CD14-positive monocyte (primary cell): ENCODE measurements at regions not wholly inside any gene's neighbourhood (a gene's known extent, or its start where the extent isn't known, plus 50 kb on each side); places are given as distances from the start of the nearest gene placed in this dataset.

Experiments
- DNase-seq, 3 donors: peaks; one replicate each; pipeline ENCODE4 v3.0.0-alpha.2; 2011 to 2022
- H2AFZ ChIP-seq: 2 replicates; pipeline ENCODE4 v1.6.0; 2012; ENCODE audit warnings: mild to moderate bottlenecking, low read depth, low read length, inconsistent platforms; ENCODE audit not compliant: insufficient read depth, poor library complexity, severe bottlenecking
- H3K27ac ChIP-seq, 2 donors: 1 replicate in 1 of 2; 2 replicates in 1 of 2; pipeline ENCODE4 v1.5.1; 2012 to 2013; ENCODE audit warnings: low read length in 2 of 2, control low read depth in 1 of 2, inconsistent platforms in 1 of 2, low read depth in 1 of 2, mild to moderate bottlenecking in 1 of 2
- H3K27me3 ChIP-seq, 2 donors: one replicate each; pipeline versions ENCODE4 v1.6.0 to v1.6.1; 2011 to 2013; ENCODE audit warnings: low read length in 2 of 2; ENCODE audit not compliant: control insufficient read depth in 2 of 2, insufficient read depth in 2 of 2
- H3K36me3 ChIP-seq, 2 donors: replicated peaks in 1 of 2; 1 replicate in 1 of 2; 2 replicates in 1 of 2; pipeline versions ENCODE4 v1.5.1 to v1.6.1; 2012 to 2013; ENCODE audit warnings: low read length in 2 of 2, control low read depth in 1 of 2, inconsistent platforms in 1 of 2, mild to moderate bottlenecking in 1 of 2; ENCODE audit not compliant: insufficient read depth in 2 of 2, control insufficient read depth in 1 of 2
- H3K4me1 ChIP-seq, 2 donors: 1 replicate in 1 of 2; 2 replicates in 1 of 2; pipeline versions ENCODE4 v1.5.1 to v1.6.1; 2012 to 2013; ENCODE audit warnings: low read length in 2 of 2, control low read depth in 1 of 2, inconsistent platforms in 1 of 2, mild to moderate bottlenecking in 1 of 2, moderate library complexity in 1 of 2; ENCODE audit not compliant: insufficient read depth in 2 of 2, control insufficient read depth in 1 of 2
- H3K4me2 ChIP-seq: replicated peaks from 2 replicates; pipeline ENCODE3; 2012; ENCODE audit warnings: low read length, moderate library complexity, mild to moderate bottlenecking; ENCODE audit not compliant: poor library complexity, severe bottlenecking; ENCODE audit errors: extremely low read depth
- H3K4me3 ChIP-seq, 3 experiments: fragments of 200-600 bp in 1 of 3; sonication (generic) in 1 of 3; replicated peaks in 1 of 3; 1 replicate in 2 of 3; 2 replicates in 1 of 3; pipeline ENCODE4 v1.5.1; 2011 to 2013; ENCODE audit warnings: low read length in 3 of 3, mild to moderate bottlenecking in 3 of 3, control low read depth in 2 of 3, low read depth in 2 of 3, inconsistent platforms in 1 of 3, moderate library complexity in 1 of 3
- H3K79me2 ChIP-seq: 2 replicates; pipeline ENCODE4 v1.6.0; 2012; ENCODE audit warnings: mild to moderate bottlenecking, control low read depth, inconsistent platforms, low read length, moderate library complexity; ENCODE audit not compliant: insufficient read depth
- H3K9ac ChIP-seq: 2 replicates; pipeline ENCODE4 v1.6.0; 2017; ENCODE audit warnings: low read length, mild to moderate bottlenecking; ENCODE audit not compliant: insufficient read depth, poor library complexity, severe bottlenecking
- H3K9me3 ChIP-seq, 2 donors: replicated peaks in 1 of 2; 1 replicate in 1 of 2; 2 replicates in 1 of 2; pipeline versions ENCODE4 v1.5.1 to v1.6.1; 2012 to 2013; ENCODE audit warnings: low read length in 2 of 2, control low read depth in 1 of 2; ENCODE audit not compliant: control insufficient read depth in 1 of 2, insufficient read depth in 1 of 2
- H4K20me1 ChIP-seq: 2 replicates; pipeline ENCODE4 v1.6.0; 2012; ENCODE audit warnings: mild to moderate bottlenecking, low read length, control low read depth, moderate library complexity; ENCODE audit not compliant: insufficient read depth
- H3K27ac Mint-ChIP-seq, 7 donors: one replicate each; pipeline ENCODE4 v1.8.0; 2020; ENCODE audit warnings: mild to moderate bottlenecking in 7 of 7, mixed read lengths in 7 of 7, moderate library complexity in 6 of 7, inconsistent platforms in 2 of 7
- H3K27me3 Mint-ChIP-seq, 3 donors: one replicate each; pipeline ENCODE4 v1.8.0; 2021 to 2022; ENCODE audit warnings: low read depth in 3 of 3, mild to moderate bottlenecking in 3 of 3, mixed read lengths in 3 of 3, moderate library complexity in 3 of 3, inconsistent platforms in 1 of 3
- H3K36me3 Mint-ChIP-seq, 2 donors: one replicate each; pipeline ENCODE4 v1.8.0; 2020; ENCODE audit warnings: mixed read lengths in 2 of 2, inconsistent platforms in 1 of 2, mild to moderate bottlenecking in 1 of 2
- H3K4me1 Mint-ChIP-seq: one replicate; pipeline ENCODE4 v1.8.0; 2020; ENCODE audit warnings: mild to moderate bottlenecking, mixed read lengths
- H3K4me3 Mint-ChIP-seq, 2 donors: one replicate each; pipeline ENCODE4 v1.8.0; 2020; ENCODE audit warnings: mild to moderate bottlenecking in 2 of 2, mixed read lengths in 2 of 2, moderate library complexity in 1 of 2
- H3K9me3 Mint-ChIP-seq, 7 donors: one replicate each; pipeline ENCODE4 v1.8.0; 2020 to 2022; ENCODE audit warnings: mixed read lengths in 7 of 7, mild to moderate bottlenecking in 6 of 7, moderate library complexity in 6 of 7, inconsistent platforms in 2 of 7
- WGBS: methylation state at CpG from one replicate; pipeline ENCODE4 v1.1.5; 2013; ENCODE audit warnings: missing lambda C conversion rate; ENCODE audit not compliant: insufficient coverage; 5-methylcytosine and 5-hydroxymethylcytosine counted together
- intact Hi-C, 2 donors: fragments of 100-400 bp; cut with micrococcal nuclease; formaldehyde crosslinking; loops; one replicate each; pipeline versions ENCODE4 v1.15.0 to v1.15.1; 2023
- TF ChIP-seq, protein P1 (sequence below): fragments of 200-600 bp; IDR thresholded peaks from one replicate; pipeline ENCODE4 v1.8.0; 2022; ENCODE audit warnings: antibody characterized with exemption, mild to moderate bottlenecking

DNA sequence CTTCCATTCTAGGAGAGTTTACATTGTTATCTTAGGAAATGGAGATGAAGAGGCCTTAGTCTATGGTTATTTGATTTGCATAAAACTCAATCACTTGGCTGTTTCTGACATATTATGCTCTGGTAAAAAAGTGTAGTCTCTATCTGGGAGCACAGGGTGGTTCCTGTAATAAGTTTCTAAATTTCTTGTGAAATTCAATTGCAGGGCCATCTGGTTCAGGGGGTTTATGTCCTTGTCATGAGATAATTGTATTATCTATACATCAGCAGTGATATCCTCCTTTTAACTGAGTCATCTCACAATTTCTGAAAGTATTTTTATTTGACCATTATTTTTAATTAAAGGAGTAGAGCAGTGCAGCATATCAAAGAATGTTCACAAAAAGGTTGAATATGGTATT, 203.3 kb downstream of the MFSD1 start:
- H3K36me3 Mint-ChIP-seq = no peaks in the 10 kb centered on the region
- H3K9me3 ChIP-seq = peaks cover 0 to 2% of the 10 kb centered on the region in 2 donors
- H3K4me3 Mint-ChIP-seq = no peak overlapping the region
- H4K20me1 ChIP-seq = no peaks in the 10 kb centered on the region
- intact Hi-C loops = no loop called here
- no peaks in the 10 kb centered on the region for H3K4me1 ChIP-seq
- H3K4me3 ChIP-seq = no peak overlapping the region
- no peaks in the 10 kb centered on the region for H3K4me1 Mint-ChIP-seq
- DNase-seq = no peak
- no peak overlapping the region for H2AFZ ChIP-seq
- H3K27me3 ChIP-seq = no peaks in the 10 kb centered on the region
- peaks cover 0 to 11% (median 0%) of the 10 kb centered on the region in 7 donors for H3K9me3 Mint-ChIP-seq
- no peaks in the 10 kb centered on the region for H3K79me2 ChIP-seq
- H3K27ac Mint-ChIP-seq = no peak overlapping the region
- no peak overlapping the region for H3K9ac ChIP-seq
- peaks cover 0 to 2% (median 0%) of the 10 kb centered on the region in 3 donors for H3K27me3 Mint-ChIP-seq
- no peaks in the 10 kb centered on the region for H3K36me3 ChIP-seq
- TF ChIP-seq, protein P1, sequence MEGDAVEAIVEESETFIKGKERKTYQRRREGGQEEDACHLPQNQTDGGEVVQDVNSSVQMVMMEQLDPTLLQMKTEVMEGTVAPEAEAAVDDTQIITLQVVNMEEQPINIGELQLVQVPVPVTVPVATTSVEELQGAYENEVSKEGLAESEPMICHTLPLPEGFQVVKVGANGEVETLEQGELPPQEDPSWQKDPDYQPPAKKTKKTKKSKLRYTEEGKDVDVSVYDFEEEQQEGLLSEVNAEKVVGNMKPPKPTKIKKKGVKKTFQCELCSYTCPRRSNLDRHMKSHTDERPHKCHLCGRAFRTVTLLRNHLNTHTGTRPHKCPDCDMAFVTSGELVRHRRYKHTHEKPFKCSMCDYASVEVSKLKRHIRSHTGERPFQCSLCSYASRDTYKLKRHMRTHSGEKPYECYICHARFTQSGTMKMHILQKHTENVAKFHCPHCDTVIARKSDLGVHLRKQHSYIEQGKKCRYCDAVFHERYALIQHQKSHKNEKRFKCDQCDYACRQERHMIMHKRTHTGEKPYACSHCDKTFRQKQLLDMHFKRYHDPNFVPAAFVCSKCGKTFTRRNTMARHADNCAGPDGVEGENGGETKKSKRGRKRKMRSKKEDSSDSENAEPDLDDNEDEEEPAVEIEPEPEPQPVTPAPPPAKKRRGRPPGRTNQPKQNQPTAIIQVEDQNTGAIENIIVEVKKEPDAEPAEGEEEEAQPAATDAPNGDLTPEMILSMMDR = no peak
- H3K27ac ChIP-seq = no peak overlapping the region
- no peak overlapping the region for H3K4me2 ChIP-seq

DNA sequence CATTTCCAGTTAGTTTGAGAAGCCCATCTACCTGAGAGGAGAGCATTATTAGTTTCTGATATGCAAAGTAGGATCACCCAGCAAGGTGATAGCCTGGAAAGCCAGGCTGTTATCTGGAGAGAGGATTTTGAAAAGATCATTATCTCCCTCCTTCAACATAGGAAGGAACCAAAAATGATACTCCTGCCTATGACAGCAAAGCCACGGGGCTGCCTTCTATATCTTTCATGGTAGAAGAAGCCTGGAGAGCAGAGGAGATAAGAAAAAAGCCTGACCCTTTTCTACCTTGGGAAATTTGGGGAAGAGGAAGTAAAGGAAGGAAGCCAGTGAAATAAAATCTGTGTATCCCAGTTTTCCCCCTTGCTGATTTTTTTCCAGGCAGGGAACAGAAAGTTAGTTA, 205.5 kb downstream of the MFSD1 start:
- intact Hi-C loops = no loop called here
- H3K79me2 ChIP-seq = no peaks in the 10 kb centered on the region
- no peak overlapping the region for H3K27ac ChIP-seq
- Mint-ChIP-seq H3K4me3 (no peak overlapping the region), H3K9me3 (peaks cover 0 to 11% (median 2%) of the 10 kb centered on the region in 7 donors), H3K27ac (no peak overlapping the region), H3K36me3 (no peaks in the 10 kb centered on the region), H3K4me1 (no peaks in the 10 kb centered on the region), H3K27me3 (peaks cover 0 to 2% (median 0%) of the 10 kb centered on the region in 3 donors)
- no peaks in the 10 kb centered on the region for H3K27me3 ChIP-seq
- H3K4me3 ChIP-seq = no peak overlapping the region
- H3K4me2 ChIP-seq = no peak overlapping the region
- no peak overlapping the region for H3K9ac ChIP-seq
- no peaks in the 10 kb centered on the region for H4K20me1 ChIP-seq
- H2AFZ ChIP-seq = no peak overlapping the region
- TF ChIP-seq, protein P1 = no peak
- no peaks in the 10 kb centered on the region for H3K4me1 ChIP-seq
- no peak for DNase-seq
- H3K9me3 ChIP-seq = peaks cover 0 to 3% of the 10 kb centered on the region in 2 donors
- H3K36me3 ChIP-seq = no peaks in the 10 kb centered on the region
- no CpG with 5 or more reads among the region's 1 CpG for WGBS
